GM19372 (cell line): ENCODE measurements at regions not wholly inside any gene's neighbourhood (a gene's known extent, or its start where the extent isn't known, plus 50 kb on each side); places are given as distances from the start of the nearest gene placed in this dataset.
A peak's percentile ranks its signal among the peaks of the same experiment; 100 is the strongest.
"Not testable (repeated sequence)": the region's sequence is repeated elsewhere in the genome, so short reads cannot be mapped to it uniquely, and the experiment has no call there.

Source experiments
- ATAC-seq: cut with Tn5 transposase; IDR thresholded peaks from one replicate; pipeline ENCODE4 v1.9.1; 2021; ENCODE audit warnings: mild to moderate bottlenecking, low read depth, moderate library complexity; ENCODE audit not compliant: unreplicated experiment

DNA sequence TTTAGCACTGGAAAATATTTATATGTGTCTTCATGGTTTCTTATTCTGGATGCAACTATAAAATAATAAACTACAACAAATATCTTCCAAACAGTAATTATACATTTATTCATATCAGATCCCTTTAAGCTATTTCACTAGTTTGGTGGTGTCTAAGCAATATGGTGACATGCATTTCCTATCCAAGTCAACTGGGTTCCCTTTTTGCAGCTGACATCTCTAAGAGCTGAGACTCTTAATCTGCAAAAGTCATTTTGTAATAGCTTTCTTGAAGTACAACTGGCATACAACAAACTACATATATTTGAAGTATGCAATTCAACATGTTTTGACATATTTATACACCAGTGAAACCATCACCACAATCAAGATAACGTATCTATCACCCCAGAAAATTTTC lies 59.9 kb upstream of the SLC1A4 start:
- no peak for ATAC-seq

- ATAC-seq = no peak
Observed at GRCh38 chr2:64930258-64930671, 58.9 kb upstream of the SLC1A4 start.

GRCh38 chr2:64931246-64932115 lies 57.7 kb upstream of the SLC1A4 start:
- ATAC-seq = no peak

DNA sequence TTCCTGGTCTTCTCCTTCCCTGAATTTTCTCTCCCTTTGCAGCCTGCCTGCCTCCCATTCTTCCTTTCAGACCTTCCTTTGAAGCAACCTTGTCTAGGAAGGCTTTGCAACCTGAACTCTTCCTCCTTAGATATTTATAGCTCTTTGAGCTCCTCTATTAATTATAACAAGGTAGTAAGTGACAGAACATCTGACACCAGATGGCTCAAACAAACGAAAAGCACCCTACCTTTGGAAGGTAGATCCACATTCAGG lies 57.2 kb upstream of the SLC1A4 start:
- no peak for ATAC-seq

GRCh38 chr2:64932371-64933216 lies 56.6 kb upstream of the SLC1A4 start:
- ATAC-seq = peak; percentile 85

GRCh38 chr2:64934530-64934929 lies 54.7 kb upstream of the SLC1A4 start:
- no peak for ATAC-seq

- no peak for ATAC-seq
Observed at GRCh38 chr2:64936809-64937208, 52.4 kb upstream of the SLC1A4 start.

GRCh38 chr2:64937314-64937686 lies 51.9 kb upstream of the SLC1A4 start:
- not testable (repeated sequence) for ATAC-seq

GRCh38 chr2:64937687-64938491 lies 51.3 kb upstream of the SLC1A4 start:
- peak; percentile 38 for ATAC-seq

DNA sequence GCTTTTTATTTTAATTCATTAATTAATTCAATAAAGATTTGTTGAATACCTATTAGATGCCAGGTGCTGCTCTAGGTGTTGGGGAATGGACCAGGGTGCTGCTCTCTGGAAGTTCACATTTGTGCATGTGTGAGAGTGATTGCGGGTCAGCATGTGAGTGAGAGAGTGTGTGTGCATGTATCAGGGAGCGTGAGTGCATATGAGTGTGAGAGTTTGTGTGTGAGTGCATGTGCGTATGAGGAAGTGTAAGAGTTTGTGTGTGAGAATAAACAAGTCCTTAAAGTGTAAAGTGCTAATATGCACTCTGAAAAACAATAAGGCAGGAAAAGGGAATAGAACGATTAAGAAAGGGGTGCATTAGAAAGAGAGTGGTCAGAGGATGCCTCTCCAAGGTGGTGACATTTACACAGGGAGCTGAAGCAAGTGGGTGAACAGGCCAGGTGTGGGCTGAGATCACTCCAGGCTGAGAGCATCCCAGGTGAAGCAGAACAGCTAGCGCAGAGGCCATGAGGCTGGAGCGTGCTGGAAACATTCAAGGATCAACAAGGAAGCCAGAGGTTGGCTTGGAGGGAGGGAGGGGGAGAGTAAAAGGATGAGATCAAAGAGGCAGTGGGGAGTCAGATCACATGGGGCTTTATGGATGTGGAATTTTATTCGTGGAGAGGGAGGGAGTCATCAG lies 50.5 kb upstream of the SLC1A4 start:
- ATAC-seq = no peak

GRCh38 chr2:64939332-64939917 lies 49.8 kb upstream of the SLC1A4 start:
- ATAC-seq = peak; percentile 49
